Heart right ventricle (tissue), 16 donors: ENCODE measurements at regions not wholly inside any gene's neighbourhood (a gene's known extent, or its start where the extent isn't known, plus 50 kb on each side); places are given as distances from the start of the nearest gene placed in this dataset.

Experiments used
- ATAC-seq, 8 donors: fragments of 200-7000 bp; cut with Tn5 transposase; one replicate each; pipeline ENCODE4 v1.9.1; 2020; ENCODE audit warnings: mild to moderate bottlenecking in 8 of 8, moderate library complexity in 8 of 8, moderate number of reproducible peaks in 1 of 8
- DNase-seq, 2 donors: peaks; one replicate each; pipeline ENCODE4 v3.0.0-alpha.2; 2020
- H3K27ac ChIP-seq, 10 donors: fragments of 200-600 bp; sonication (generic) in 2 of 10; one replicate each; pipeline versions ENCODE4 v1.5.0 to v1.8.0; 2020 to 2022; ENCODE audit warnings: mild to moderate bottlenecking in 3 of 10
- H3K27me3 ChIP-seq, 7 donors: fragments of 200-600 bp; one replicate each; pipeline ENCODE4 v1.8.0; 2021 to 2022; ENCODE audit warnings: mild to moderate bottlenecking in 2 of 7
- H3K36me3 ChIP-seq, 9 donors: fragments of 200-600 bp; sonication (generic) in 1 of 9; one replicate each; pipeline versions ENCODE4 v1.5.0 to v1.8.0; 2020 to 2022; ENCODE audit warnings: mild to moderate bottlenecking in 2 of 9
- H3K4me1 ChIP-seq, 9 donors: fragments of 200-600 bp; sonication (generic) in 1 of 9; one replicate each; pipeline versions ENCODE4 v1.5.0 to v1.8.0; 2020 to 2022; ENCODE audit warnings: mild to moderate bottlenecking in 4 of 9
- H3K4me3 ChIP-seq, 10 donors: fragments of 200-600 bp; sonication (generic) in 2 of 10; one replicate each; pipeline versions ENCODE4 v1.5.0 to v1.8.0; 2020 to 2022; ENCODE audit warnings: mild to moderate bottlenecking in 7 of 10, moderate library complexity in 2 of 10
- H3K9me3 ChIP-seq, 11 donors: fragments of 200-600 bp in 10 of 11; sonication (generic) in 2 of 11; one replicate each; pipeline versions ENCODE4 v1.5.0 to v1.8.0; 2013 to 2022; ENCODE audit warnings: mild to moderate bottlenecking in 2 of 11, control low read depth in 1 of 11, moderate library complexity in 1 of 11
- CTCF ChIP-seq, 9 donors: fragments of 200-600 bp; sonication (generic) in 2 of 9; IDR thresholded peaks; one replicate each; pipeline versions ENCODE4 v1.5.0 to v1.8.0; 2021 to 2022; ENCODE audit warnings: antibody characterized with exemption in 9 of 9, mild to moderate bottlenecking in 5 of 9, moderate library complexity in 1 of 9
- WGBS, 2 donors: extraction: QIAGEN DNeasy Blood & Tissue Kit; methylation state at CpG; one replicate each; pipeline ENCODE4 v1.1.7; 2013; ENCODE audit warnings: inconsistent platforms in 1 of 2; 5-methylcytosine and 5-hydroxymethylcytosine counted together
- intact Hi-C, 10 donors: fragments of 100-400 bp; cut with DNase I; formaldehyde crosslinking; loops; one replicate each; pipeline versions ENCODE4 v1.11.1 to v1.14.2; 2022
- donor health status: Arrhythmogenic right ventricular cardiomyopathy.
- donor health status: ischemic (EF 13 %, LVEDD 7.1; RV severe dilation, severe dysfunction).
- donor health status: healthy with polysubstance abuse.
- donor health status: DM: no; HTN: yes; CAD: no.
- donor health status: DM: no; HTN: no; CAD: no.
- donor health status: ischemic (EF 25% LVEDD 6.9; RV normal size, moderate dysfunction).
- donor health status: ischemic (EF 25% LVEDD 5.7; RV mildly dilated, moderate dysfunction).
- donor health status: healthy.
- donor health status: DM: yes; HTN: yes; CAD: no.
- donor health status: Ischemic cardiomyopathy.
- donor health status: ischemic (EF 35%, LVEDD 5.7; RV mildly dilated, moderate dysfunction).
- donor health status: nonischemic (EF 11% LVEDD 7.7; RV severe dilation, severe dysfunction).
- donor health status: DM: yes; HTN: yes; CAD: no.
- donor health status: PGD.
- donor health status: ischemic (EF 29% LVEDD 5.4; RV normal size, mild dysfunction).
- donor health status: nonischemic (EF 23%, LVEDD 6.1; RV moderate dilation, normal function).

GRCh38 chr7:116429986-116430619, 69.4 kb upstream of the CAV2 start:
- WGBS, 2 donors, result 93 to 100% methylated on average over 1 of the region's 1 CpG
- no peaks in the 10 kb centered on the region for H3K27me3 ChIP-seq
- no peak for TF ChIP-seq CTCF (IDR thresholded peaks at IDR 0.05)
- intact Hi-C loops, result no loop called here
- peaks cover 0 to 10% (median 0%) of the 10 kb centered on the region in 11 donors for H3K9me3 ChIP-seq
- ATAC-seq (peak in 2 of 8 donors; percentile 34 to 41), DNase-seq (no peak)
- H3K4me3 ChIP-seq, result no peak overlapping the region
- peaks cover 0 to 27% (median 19%) of the 10 kb centered on the region in 9 donors for H3K4me1 ChIP-seq
- H3K36me3 ChIP-seq, result no peaks in the 10 kb centered on the region
- H3K27ac ChIP-seq, result no peak overlapping the region

GRCh38 chr7:116431787-116432526, 67.6 kb upstream of the CAV2 start:
- Histone ChIP-seq H3K9me3 (peaks cover 0 to 13% (median 0%) of the 10 kb centered on the region in 11 donors), H3K27me3 (no peaks in the 10 kb centered on the region), H3K4me1 (peaks cover 0 to 15% (median 7%) of the 10 kb centered on the region in 9 donors), H3K4me3 (no peak overlapping the region), H3K36me3 (no peaks in the 10 kb centered on the region), H3K27ac (no peak overlapping the region)
- intact Hi-C loops, result no loop called here
- WGBS, 2 donors, result 94 to 98% methylated on average over 6 of the region's 6 CpGs
- no peak for TF ChIP-seq CTCF (IDR thresholded peaks at IDR 0.05)
- DNase-seq, result no peak
- ATAC-seq, result peak in 1 of 8 donors; percentile 30

GRCh38 chr7:116432527-116432916, 67.0 kb upstream of the CAV2 start:
- no peaks in the 10 kb centered on the region for H3K27me3 ChIP-seq
- ATAC-seq, result no peak
- intact Hi-C loops, result no loop called here
- no peak for DNase-seq
- WGBS, 2 donors, result 85 to 92% methylated on average over 2 of the region's 2 CpGs
- no peak overlapping the region for H3K4me3 ChIP-seq
- no peak overlapping the region for H3K27ac ChIP-seq
- H3K36me3 ChIP-seq, result no peaks in the 10 kb centered on the region
- TF ChIP-seq CTCF (IDR thresholded peaks at IDR 0.05), result no peak
- peaks cover 0 to 13% (median 0%) of the 10 kb centered on the region in 11 donors for H3K9me3 ChIP-seq
- peaks cover 0 to 11% (median 5%) of the 10 kb centered on the region in 9 donors for H3K4me1 ChIP-seq

GRCh38 chr7:116433246-116433645, 66.3 kb upstream of the CAV2 start:
- intact Hi-C loops, result no loop called here
- no peak for DNase-seq
- no peaks in the 10 kb centered on the region for H3K36me3 ChIP-seq
- no peaks in the 10 kb centered on the region for H3K27me3 ChIP-seq
- H3K27ac ChIP-seq, result no peak overlapping the region
- H3K9me3 ChIP-seq, result peaks cover 0 to 7% (median 0%) of the 10 kb centered on the region in 11 donors
- no peak for TF ChIP-seq CTCF (IDR thresholded peaks at IDR 0.05)
- WGBS, 2 donors, result 59 to 60% methylated on average over 1 of the region's 1 CpG
- H3K4me1 ChIP-seq, result peaks cover 0 to 11% (median 7%) of the 10 kb centered on the region in 9 donors
- no peak overlapping the region for H3K4me3 ChIP-seq
- ATAC-seq, result no peak
